ENCODE measurements at regions not wholly inside any gene's neighbourhood (a gene's known extent, or its start where the extent isn't known, plus 50 kb on each side); places are given as distances from the start of the nearest gene placed in this dataset.

GRCh38 chr5:93327605-93328004 is 253.4 kb downstream of the NR2F1-AS1 start:
- TF ChIP-seq RAD21 (IDR thresholded peaks at IDR 0.05; ENCODE audit: low read depth) (no peak), TEAD4 (IDR thresholded peaks at IDR 0.05) (no peak), USF1 (IDR thresholded peaks at IDR 0.05) (no peak), EP300 (IDR thresholded peaks at IDR 0.05; ENCODE audit: borderline replicate concordance) (no peak), FOXM1 (IDR thresholded peaks at IDR 0.05; ENCODE audit: borderline replicate concordance, low read depth) (no peak), CEBPB (IDR thresholded peaks at IDR 0.05) (no peak), YY1 (IDR thresholded peaks at IDR 0.05; ENCODE audit: low read depth) (no peak)
- TF ChIP-seq, protein P1, sequence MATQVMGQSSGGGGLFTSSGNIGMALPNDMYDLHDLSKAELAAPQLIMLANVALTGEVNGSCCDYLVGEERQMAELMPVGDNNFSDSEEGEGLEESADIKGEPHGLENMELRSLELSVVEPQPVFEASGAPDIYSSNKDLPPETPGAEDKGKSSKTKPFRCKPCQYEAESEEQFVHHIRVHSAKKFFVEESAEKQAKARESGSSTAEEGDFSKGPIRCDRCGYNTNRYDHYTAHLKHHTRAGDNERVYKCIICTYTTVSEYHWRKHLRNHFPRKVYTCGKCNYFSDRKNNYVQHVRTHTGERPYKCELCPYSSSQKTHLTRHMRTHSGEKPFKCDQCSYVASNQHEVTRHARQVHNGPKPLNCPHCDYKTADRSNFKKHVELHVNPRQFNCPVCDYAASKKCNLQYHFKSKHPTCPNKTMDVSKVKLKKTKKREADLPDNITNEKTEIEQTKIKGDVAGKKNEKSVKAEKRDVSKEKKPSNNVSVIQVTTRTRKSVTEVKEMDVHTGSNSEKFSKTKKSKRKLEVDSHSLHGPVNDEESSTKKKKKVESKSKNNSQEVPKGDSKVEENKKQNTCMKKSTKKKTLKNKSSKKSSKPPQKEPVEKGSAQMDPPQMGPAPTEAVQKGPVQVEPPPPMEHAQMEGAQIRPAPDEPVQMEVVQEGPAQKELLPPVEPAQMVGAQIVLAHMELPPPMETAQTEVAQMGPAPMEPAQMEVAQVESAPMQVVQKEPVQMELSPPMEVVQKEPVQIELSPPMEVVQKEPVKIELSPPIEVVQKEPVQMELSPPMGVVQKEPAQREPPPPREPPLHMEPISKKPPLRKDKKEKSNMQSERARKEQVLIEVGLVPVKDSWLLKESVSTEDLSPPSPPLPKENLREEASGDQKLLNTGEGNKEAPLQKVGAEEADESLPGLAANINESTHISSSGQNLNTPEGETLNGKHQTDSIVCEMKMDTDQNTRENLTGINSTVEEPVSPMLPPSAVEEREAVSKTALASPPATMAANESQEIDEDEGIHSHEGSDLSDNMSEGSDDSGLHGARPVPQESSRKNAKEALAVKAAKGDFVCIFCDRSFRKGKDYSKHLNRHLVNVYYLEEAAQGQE (IDR thresholded peaks at IDR 0.05; ENCODE audit: low read depth) = no peak
